ENCODE measurements at regions not wholly inside any gene's neighbourhood (a gene's known extent, or its start where the extent isn't known, plus 50 kb on each side); places are given as distances from the start of the nearest gene placed in this dataset.

DNA sequence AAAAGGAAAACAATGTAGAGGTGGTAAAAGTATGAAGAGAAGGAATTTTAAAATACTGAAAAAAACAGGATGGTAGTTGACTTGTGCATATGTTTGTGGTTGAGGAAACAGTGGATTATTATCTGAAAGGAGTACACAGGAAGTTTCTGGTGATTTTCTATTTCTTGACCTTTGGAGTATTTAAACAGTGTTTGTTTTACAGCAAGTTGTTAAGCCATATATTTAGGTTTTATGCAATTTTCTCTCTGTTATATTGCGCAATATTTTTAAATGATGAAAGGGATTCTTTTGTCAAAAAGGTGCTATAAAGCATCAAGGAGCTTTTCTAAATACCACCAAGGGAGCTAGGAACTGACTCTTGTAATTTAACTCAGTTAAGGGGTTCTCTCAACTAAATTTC is 343.1 kb upstream of the MAOA start (continued):
- TF ChIP-seq, protein P1, sequence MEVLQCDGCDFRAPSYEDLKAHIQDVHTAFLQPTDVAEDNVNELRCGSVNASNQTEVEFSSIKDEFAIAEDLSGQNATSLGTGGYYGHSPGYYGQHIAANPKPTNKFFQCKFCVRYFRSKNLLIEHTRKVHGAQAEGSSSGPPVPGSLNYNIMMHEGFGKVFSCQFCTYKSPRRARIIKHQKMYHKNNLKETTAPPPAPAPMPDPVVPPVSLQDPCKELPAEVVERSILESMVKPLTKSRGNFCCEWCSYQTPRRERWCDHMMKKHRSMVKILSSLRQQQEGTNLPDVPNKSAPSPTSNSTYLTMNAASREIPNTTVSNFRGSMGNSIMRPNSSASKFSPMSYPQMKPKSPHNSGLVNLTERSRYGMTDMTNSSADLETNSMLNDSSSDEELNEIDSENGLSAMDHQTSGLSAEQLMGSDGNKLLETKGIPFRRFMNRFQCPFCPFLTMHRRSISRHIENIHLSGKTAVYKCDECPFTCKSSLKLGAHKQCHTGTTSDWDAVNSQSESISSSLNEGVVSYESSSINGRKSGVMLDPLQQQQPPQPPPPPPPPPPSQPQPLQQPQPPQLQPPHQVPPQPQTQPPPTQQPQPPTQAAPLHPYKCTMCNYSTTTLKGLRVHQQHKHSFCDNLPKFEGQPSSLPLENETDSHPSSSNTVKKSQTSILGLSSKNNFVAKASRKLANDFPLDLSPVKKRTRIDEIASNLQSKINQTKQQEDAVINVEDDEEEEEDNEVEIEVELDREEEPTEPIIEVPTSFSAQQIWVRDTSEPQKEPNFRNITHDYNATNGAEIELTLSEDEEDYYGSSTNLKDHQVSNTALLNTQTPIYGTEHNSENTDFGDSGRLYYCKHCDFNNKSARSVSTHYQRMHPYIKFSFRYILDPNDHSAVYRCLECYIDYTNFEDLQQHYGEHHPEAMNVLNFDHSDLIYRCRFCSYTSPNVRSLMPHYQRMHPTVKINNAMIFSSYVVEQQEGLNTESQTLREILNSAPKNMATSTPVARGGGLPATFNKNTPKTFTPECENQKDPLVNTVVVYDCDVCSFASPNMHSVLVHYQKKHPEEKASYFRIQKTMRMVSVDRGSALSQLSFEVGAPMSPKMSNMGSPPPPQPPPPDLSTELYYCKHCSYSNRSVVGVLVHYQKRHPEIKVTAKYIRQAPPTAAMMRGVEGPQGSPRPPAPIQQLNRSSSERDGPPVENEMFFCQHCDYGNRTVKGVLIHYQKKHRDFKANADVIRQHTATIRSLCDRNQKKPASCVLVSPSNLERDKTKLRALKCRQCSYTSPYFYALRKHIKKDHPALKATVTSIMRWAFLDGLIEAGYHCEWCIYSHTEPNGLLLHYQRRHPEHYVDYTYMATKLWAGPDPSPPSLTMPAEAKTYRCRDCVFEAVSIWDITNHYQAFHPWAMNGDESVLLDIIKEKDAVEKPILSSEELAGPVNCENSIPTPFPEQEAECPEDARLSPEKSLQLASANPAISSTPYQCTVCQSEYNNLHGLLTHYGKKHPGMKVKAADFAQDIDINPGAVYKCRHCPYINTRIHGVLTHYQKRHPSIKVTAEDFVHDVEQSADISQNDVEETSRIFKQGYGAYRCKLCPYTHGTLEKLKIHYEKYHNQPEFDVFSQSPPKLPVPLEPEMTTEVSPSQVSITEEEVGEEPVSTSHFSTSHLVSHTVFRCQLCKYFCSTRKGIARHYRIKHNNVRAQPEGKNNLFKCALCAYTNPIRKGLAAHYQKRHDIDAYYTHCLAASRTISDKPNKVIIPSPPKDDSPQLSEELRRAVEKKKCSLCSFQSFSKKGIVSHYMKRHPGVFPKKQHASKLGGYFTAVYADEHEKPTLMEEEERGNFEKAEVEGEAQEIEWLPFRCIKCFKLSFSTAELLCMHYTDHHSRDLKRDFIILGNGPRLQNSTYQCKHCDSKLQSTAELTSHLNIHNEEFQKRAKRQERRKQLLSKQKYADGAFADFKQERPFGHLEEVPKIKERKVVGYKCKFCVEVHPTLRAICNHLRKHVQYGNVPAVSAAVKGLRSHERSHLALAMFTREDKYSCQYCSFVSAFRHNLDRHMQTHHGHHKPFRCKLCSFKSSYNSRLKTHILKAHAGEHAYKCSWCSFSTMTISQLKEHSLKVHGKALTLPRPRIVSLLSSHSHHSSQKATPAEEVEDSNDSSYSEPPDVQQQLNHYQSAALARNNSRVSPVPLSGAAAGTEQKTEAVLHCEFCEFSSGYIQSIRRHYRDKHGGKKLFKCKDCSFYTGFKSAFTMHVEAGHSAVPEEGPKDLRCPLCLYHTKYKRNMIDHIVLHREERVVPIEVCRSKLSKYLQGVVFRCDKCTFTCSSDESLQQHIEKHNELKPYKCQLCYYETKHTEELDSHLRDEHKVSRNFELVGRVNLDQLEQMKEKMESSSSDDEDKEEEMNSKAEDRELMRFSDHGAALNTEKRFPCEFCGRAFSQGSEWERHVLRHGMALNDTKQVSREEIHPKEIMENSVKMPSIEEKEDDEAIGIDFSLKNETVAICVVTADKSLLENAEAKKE (CRISPR knock-in tag; IDR thresholded peaks at IDR 0.05): no peak

DNA sequence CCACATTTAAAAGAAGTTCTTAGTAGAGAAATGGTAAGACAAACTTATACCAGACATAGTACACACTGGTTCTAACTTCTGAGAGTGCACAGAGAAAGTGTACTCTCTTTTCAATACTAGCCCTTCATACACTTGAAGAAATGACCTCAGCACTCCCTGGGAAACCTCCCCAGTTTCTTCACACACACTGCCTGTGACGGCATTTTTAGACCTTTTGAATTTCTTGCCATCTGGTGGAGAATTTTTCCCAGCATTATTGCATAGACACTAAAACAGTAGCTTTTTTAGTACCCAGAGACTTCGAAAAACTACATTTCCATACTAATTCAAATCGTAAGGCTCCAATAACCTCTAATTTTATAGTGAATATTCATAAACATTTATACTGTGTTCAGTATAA is 341.6 kb upstream of the MAOA start:
- Mint-ChIP-seq H3K4me1 (no peaks in the 10 kb centered on the region), H3K9me3 (no peaks in the 10 kb centered on the region; the same call in 2 of the 3 replicates), H3K27me3 (ENCODE audit: insufficient read depth, low read depth, poor library complexity) (no peaks in the 10 kb centered on the region), H3K27ac (no peak overlapping the region), H3K36me3 (ENCODE audit: low read depth) (peaks cover 3% of the 10 kb centered on the region; the same call in 2 of the 3 replicates), H3K4me3 (no peak overlapping the region)
- no peaks in the 10 kb centered on the region for H3K79me2 ChIP-seq (replicated peaks; ENCODE audit: insufficient read depth)
- ATAC-seq: no peak
- no peaks in the 10 kb centered on the region for H3K36me3 ChIP-seq (ENCODE audit: insufficient read depth)
- H4K20me1 ChIP-seq (replicated peaks; ENCODE audit: insufficient read depth): no peaks in the 10 kb centered on the region
- H3F3A ChIP-seq (replicated peaks; ENCODE audit: low read depth): no peaks in the 10 kb centered on the region
- no peak for DNase-seq (ENCODE audit: low spot score)
- H3K4me1 ChIP-seq (ENCODE audit: insufficient read depth): no peaks in the 10 kb centered on the region
- no peaks in the 10 kb centered on the region for H3K9me2 ChIP-seq (ENCODE audit: insufficient read depth)
- H2AFZ ChIP-seq: no peak overlapping the region
- H3K4me3 ChIP-seq: no peak overlapping the region
- H3K27ac ChIP-seq (ENCODE audit: low read depth): no peak overlapping the region
- no peak overlapping the region for H3K4me2 ChIP-seq
- H3K27me3 ChIP-seq (ENCODE audit: insufficient read depth): no peaks in the 10 kb centered on the region
- TF ChIP-seq, protein P2, sequence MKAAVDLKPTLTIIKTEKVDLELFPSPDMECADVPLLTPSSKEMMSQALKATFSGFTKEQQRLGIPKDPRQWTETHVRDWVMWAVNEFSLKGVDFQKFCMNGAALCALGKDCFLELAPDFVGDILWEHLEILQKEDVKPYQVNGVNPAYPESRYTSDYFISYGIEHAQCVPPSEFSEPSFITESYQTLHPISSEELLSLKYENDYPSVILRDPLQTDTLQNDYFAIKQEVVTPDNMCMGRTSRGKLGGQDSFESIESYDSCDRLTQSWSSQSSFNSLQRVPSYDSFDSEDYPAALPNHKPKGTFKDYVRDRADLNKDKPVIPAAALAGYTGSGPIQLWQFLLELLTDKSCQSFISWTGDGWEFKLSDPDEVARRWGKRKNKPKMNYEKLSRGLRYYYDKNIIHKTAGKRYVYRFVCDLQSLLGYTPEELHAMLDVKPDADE (IDR thresholded peaks at IDR 0.05): no peak
- no peak for TF ChIP-seq JUNB (IDR thresholded peaks at IDR 0.05; ENCODE audit: unreplicated experiment)
- TF ChIP-seq POLR2AphosphoS5 (IDR thresholded peaks at IDR 0.05; ENCODE audit: low read depth): no peak
- TF ChIP-seq, protein P1 (CRISPR knock-in tag; IDR thresholded peaks at IDR 0.05): no peak
- no peak for TF ChIP-seq ZNF331 (CRISPR knock-in tag; IDR thresholded peaks at IDR 0.05; ENCODE audit: low read depth)
- TF ChIP-seq NANOG (IDR thresholded peaks at IDR 0.05; ENCODE audit: borderline replicate concordance): no peak
- TF ChIP-seq CREB1 (CRISPR knock-in tag; IDR thresholded peaks at IDR 0.05; ENCODE audit: low read depth): no peak

All from GM23338 (cell line).